HepG2 (cell line): ENCODE measurements at regions not wholly inside any gene's neighbourhood (a gene's known extent, or its start where the extent isn't known, plus 50 kb on each side); places are given as distances from the start of the nearest gene placed in this dataset.
A peak's percentile ranks its signal among the peaks of the same experiment; 100 is the strongest.

Experiments used
- ARHGAP35 ChIP-seq: sonication (generic); formaldehyde crosslinking; IDR thresholded peaks from 2 replicates; pipeline ENCODE4 v1.9.0; 2022; ENCODE audit warnings: mild to moderate bottlenecking, inconsistent platforms, moderate library complexity, missing genetic modification reagents, borderline replicate concordance
- CEBPG ChIP-seq: IDR thresholded peaks from 2 replicates; pipeline ENCODE4 v1.6.1; 2016
- ETV5 ChIP-seq: IDR thresholded peaks from 2 replicates; pipeline ENCODE4 v1.6.1; 2018; ENCODE audit warnings: missing biosample characterization, missing genetic modification reagents, inconsistent platforms, borderline replicate concordance
- JARID2 ChIP-seq: sonication (generic); formaldehyde crosslinking; IDR thresholded peaks from 2 replicates; pipeline ENCODE4 v1.8.1; 2023; ENCODE audit warnings: missing genetic modification reagents, inconsistent platforms; ENCODE audit not compliant: insufficient replicate concordance
- POLR2G ChIP-seq: fragments of 200-400 bp; formaldehyde crosslinking; IDR thresholded peaks from 2 replicates; pipeline ENCODE4 v1.6.1; 2018; ENCODE audit warnings: mild to moderate bottlenecking, low read depth, low read length, moderate library complexity
- RBM22 ChIP-seq: fragments of 200-400 bp; formaldehyde crosslinking; optimal IDR thresholded peaks from 2 replicates; pipeline ENCODE3; 2017; ENCODE audit warnings: mild to moderate bottlenecking, low read length, moderate library complexity
- SAFB2 ChIP-seq: sonication (generic); formaldehyde crosslinking; IDR thresholded peaks from 2 replicates; pipeline ENCODE4 v1.5.1; 2020; ENCODE audit warnings: missing genetic modification reagents, low read depth, mild to moderate bottlenecking, borderline replicate concordance
- SOX5 ChIP-seq: IDR thresholded peaks from 2 replicates; pipeline ENCODE4 v1.6.1; 2016; ENCODE audit warnings: borderline replicate concordance
- SPEN ChIP-seq: sonication (generic); formaldehyde crosslinking; IDR thresholded peaks from 2 replicates; pipeline ENCODE4 v1.5.1; 2020; ENCODE audit warnings: low read depth, mild to moderate bottlenecking, missing genetic modification reagents
- SYNCRIP ChIP-seq: fragments of 200-400 bp; formaldehyde crosslinking; IDR thresholded peaks from 2 replicates; pipeline ENCODE4 v1.6.1; 2018; ENCODE audit warnings: mild to moderate bottlenecking, low read depth, low read length; ENCODE audit not compliant: insufficient read depth
- TBX3 ChIP-seq: fragments of 450-650 bp; IDR thresholded peaks from 2 replicates; pipeline ENCODE4 v1.6.1; 2017; ENCODE audit warnings: antibody characterized with exemption, mild to moderate bottlenecking, inconsistent platforms, borderline replicate concordance
- ZC3H13 ChIP-seq: sonication (generic); formaldehyde crosslinking; IDR thresholded peaks from 2 replicates; pipeline ENCODE4 v1.8.1; 2023; ENCODE audit warnings: mild to moderate bottlenecking, missing genetic modification reagents, moderate library complexity
- ZEB1 ChIP-seq: IDR thresholded peaks from 2 replicates; pipeline ENCODE4 v1.6.1; 2012; ENCODE audit warnings: mild to moderate bottlenecking, low read depth, inconsistent platforms; ENCODE audit not compliant: insufficient replicate concordance
- ZKSCAN8 ChIP-seq: IDR thresholded peaks from 2 replicates; pipeline ENCODE4 v1.6.1; 2016; ENCODE audit warnings: borderline replicate concordance, missing genetic modification reagents, missing compliant biosample characterization
- ZNF121 ChIP-seq: sonication (generic); formaldehyde crosslinking; IDR thresholded peaks from 2 replicates; pipeline ENCODE4 v1.5.0; 2020; ENCODE audit warnings: mild to moderate bottlenecking, missing genetic modification reagents
- ZNF205 ChIP-seq: IDR thresholded peaks from 2 replicates; pipeline ENCODE4 v1.6.1; 2018; ENCODE audit warnings: missing biosample characterization, missing genetic modification reagents
- ZNF564 ChIP-seq: sonication (generic); formaldehyde crosslinking; IDR thresholded peaks from 2 replicates; pipeline ENCODE4 v1.8.1; 2023; ENCODE audit warnings: mild to moderate bottlenecking, missing genetic modification reagents
- ZNF652 ChIP-seq: IDR thresholded peaks from 2 replicates; pipeline ENCODE4 v1.6.1; 2016; ENCODE audit warnings: low read depth, borderline replicate concordance
- ZNF713 ChIP-seq: sonication (generic); formaldehyde crosslinking; IDR thresholded peaks from 2 replicates; pipeline ENCODE4 v1.4.0; 2020; ENCODE audit warnings: mild to moderate bottlenecking, missing genetic modification reagents
- ZNF780A ChIP-seq: sonication (generic); formaldehyde crosslinking; IDR thresholded peaks from 2 replicates; pipeline ENCODE4 v1.8.0; 2022; ENCODE audit warnings: mild to moderate bottlenecking, missing genetic modification reagents, moderate library complexity
- TF ChIP-seq, protein P1 (sequence below): IDR thresholded peaks from 2 replicates; pipeline ENCODE4 v1.6.1; 2016; ENCODE audit warnings: missing biosample characterization, missing genetic modification reagents, low read depth
- TF ChIP-seq, protein P2 (sequence below): sonication (generic); formaldehyde crosslinking; IDR thresholded peaks from 2 replicates; pipeline ENCODE4 v1.4.0; 2020; ENCODE audit warnings: mild to moderate bottlenecking, missing genetic modification reagents
- TF ChIP-seq, protein P3 (sequence below): sonication (generic); formaldehyde crosslinking; IDR thresholded peaks from 2 replicates; pipeline ENCODE4 v1.4.0; 2020; ENCODE audit warnings: missing genetic modification reagents
- TF ChIP-seq, protein P4 (sequence below): sonication (generic); formaldehyde crosslinking; IDR thresholded peaks from 2 replicates; pipeline ENCODE4 v1.8.1; 2023; ENCODE audit warnings: mild to moderate bottlenecking, inconsistent platforms, moderate library complexity, missing genetic modification reagents, borderline replicate concordance
- TF ChIP-seq, protein P5 (sequence below): IDR thresholded peaks from 2 replicates; pipeline ENCODE4 v1.4.0; 2020; ENCODE audit warnings: mild to moderate bottlenecking, missing genetic modification reagents

DNA sequence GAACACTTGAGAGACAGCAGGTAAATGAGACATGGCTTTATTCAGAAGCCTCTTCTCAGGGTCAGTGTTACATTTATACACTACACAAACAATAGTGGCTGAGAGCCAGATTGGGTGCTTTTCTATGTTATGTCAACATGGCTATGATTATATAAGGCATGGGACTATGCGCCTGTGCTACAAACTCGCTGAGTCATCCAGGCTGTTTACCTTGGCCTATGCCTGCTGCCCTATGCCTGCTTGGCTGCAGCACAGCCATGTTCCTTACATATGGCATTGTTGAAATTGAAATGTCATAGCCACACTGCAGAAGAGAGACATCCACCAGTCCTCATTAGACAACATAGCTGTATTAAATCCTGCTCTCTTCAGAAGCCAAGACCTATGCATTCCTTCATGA, 236.3 kb upstream of the NWD2 start (continued):
- TF ChIP-seq, protein P1, sequence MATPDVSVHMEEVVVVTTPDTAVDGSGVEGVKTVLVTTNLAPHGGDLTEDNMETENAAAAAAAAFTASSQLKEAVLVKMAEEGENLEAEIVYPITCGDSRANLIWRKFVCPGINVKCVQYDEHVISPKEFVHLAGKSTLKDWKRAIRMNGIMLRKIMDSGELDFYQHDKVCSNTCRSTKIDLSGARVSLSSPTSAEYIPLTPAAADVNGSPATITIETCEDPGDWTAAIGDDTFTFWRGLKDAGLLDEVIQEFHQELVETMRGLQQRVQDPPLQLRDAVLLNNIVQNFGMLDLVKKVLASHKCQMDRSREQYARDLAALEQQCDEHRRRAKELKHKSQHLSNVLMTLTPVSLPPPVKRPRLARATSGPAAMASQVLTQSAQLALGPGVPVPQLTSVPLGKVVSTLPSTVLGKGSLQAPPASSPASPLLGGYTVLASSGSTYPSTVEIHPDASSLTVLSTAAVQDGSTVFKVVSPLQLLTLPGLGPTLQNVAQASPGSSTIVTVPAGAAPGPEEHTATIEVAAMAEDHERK (CRISPR knock-in tag), result no peak
- TF ChIP-seq ZC3H13 (CRISPR knock-in tag), result no peak
- TF ChIP-seq POLR2G, result no peak
- no peak; the same call in 1 of the 2 replicates for TF ChIP-seq ZNF652
- no peak for TF ChIP-seq SAFB2 (CRISPR knock-in tag)
- 0 out of 2 replicates have a peak, but pooled peaks have one; percentile 73 for TF ChIP-seq ZNF205 (CRISPR knock-in tag)
- no peak for TF ChIP-seq ZNF780A (CRISPR knock-in tag)
- peak; percentile 83; the same call in 1 of the 2 replicates for TF ChIP-seq ZKSCAN8 (CRISPR knock-in tag)
- TF ChIP-seq JARID2 (CRISPR knock-in tag), result no peak
- no peak for TF ChIP-seq ARHGAP35 (CRISPR knock-in tag)
- peak; percentile 42; the same call in 1 of the 2 replicates for TF ChIP-seq CEBPG
- TF ChIP-seq, protein P2, sequence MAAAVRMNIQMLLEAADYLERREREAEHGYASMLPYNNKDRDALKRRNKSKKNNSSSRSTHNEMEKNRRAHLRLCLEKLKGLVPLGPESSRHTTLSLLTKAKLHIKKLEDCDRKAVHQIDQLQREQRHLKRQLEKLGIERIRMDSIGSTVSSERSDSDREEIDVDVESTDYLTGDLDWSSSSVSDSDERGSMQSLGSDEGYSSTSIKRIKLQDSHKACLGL, result no peak
- no peak; the same call in 1 of the 2 replicates for TF ChIP-seq ZNF564
- no peak for TF ChIP-seq SYNCRIP
- peak; percentile 59; the same call in 1 of the 2 replicates for TF ChIP-seq SPEN
- TF ChIP-seq, protein P3, sequence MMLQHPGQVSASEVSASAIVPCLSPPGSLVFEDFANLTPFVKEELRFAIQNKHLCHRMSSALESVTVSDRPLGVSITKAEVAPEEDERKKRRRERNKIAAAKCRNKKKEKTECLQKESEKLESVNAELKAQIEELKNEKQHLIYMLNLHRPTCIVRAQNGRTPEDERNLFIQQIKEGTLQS (CRISPR knock-in tag), result peak; percentile 86
- TF ChIP-seq ZEB1, result no peak
- TF ChIP-seq SOX5, result peak; percentile 99
- TF ChIP-seq ZNF713 (CRISPR knock-in tag), result no peak
- TF ChIP-seq, protein P4, sequence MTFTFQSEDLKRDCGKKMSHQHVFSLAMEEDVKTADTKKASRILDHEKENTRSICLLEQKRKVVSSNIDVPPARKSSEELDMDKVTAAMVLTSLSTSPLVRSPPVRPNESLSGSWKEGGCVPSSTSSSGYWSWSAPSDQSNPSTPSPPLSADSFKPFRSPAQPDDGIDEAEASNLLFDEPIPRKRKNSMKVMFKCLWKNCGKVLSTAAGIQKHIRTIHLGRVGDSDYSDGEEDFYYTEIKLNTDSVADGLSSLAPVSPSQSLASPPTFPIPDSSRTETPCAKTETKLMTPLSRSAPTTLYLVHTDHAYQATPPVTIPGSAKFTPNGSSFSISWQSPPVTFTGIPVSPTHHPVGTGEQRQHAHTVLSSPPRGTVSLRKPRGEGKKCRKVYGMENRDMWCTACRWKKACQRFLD (CRISPR knock-in tag), result no peak
- TF ChIP-seq ZNF121 (CRISPR knock-in tag), result no peak
- TF ChIP-seq, protein P5, sequence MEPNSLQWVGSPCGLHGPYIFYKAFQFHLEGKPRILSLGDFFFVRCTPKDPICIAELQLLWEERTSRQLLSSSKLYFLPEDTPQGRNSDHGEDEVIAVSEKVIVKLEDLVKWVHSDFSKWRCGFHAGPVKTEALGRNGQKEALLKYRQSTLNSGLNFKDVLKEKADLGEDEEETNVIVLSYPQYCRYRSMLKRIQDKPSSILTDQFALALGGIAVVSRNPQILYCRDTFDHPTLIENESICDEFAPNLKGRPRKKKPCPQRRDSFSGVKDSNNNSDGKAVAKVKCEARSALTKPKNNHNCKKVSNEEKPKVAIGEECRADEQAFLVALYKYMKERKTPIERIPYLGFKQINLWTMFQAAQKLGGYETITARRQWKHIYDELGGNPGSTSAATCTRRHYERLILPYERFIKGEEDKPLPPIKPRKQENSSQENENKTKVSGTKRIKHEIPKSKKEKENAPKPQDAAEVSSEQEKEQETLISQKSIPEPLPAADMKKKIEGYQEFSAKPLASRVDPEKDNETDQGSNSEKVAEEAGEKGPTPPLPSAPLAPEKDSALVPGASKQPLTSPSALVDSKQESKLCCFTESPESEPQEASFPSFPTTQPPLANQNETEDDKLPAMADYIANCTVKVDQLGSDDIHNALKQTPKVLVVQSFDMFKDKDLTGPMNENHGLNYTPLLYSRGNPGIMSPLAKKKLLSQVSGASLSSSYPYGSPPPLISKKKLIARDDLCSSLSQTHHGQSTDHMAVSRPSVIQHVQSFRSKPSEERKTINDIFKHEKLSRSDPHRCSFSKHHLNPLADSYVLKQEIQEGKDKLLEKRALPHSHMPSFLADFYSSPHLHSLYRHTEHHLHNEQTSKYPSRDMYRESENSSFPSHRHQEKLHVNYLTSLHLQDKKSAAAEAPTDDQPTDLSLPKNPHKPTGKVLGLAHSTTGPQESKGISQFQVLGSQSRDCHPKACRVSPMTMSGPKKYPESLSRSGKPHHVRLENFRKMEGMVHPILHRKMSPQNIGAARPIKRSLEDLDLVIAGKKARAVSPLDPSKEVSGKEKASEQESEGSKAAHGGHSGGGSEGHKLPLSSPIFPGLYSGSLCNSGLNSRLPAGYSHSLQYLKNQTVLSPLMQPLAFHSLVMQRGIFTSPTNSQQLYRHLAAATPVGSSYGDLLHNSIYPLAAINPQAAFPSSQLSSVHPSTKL, result peak; percentile 96
- no peak for TF ChIP-seq RBM22
- TF ChIP-seq ETV5 (CRISPR knock-in tag), result peak; percentile 45; the same call in 1 of the 2 replicates
- TF ChIP-seq TBX3, result no peak
